ENCODE measurements at regions not wholly inside any gene's neighbourhood (a gene's known extent, or its start where the extent isn't known, plus 50 kb on each side); places are given as distances from the start of the nearest gene placed in this dataset.
A peak's percentile ranks its signal among the peaks of the same experiment; 100 is the strongest.

- no peaks in the 10 kb centered on the region for H3K79me2 ChIP-seq (ENCODE audit: control insufficient read depth, low read length)
- no peaks in the 10 kb centered on the region for H3K9me2 ChIP-seq (replicated peaks; ENCODE audit: control insufficient read depth, low read length)
- no peak for TF ChIP-seq EZH2phosphoT487 (IDR thresholded peaks at IDR 0.05; ENCODE audit: borderline replicate concordance, low read length)
- TF ChIP-seq, protein P1, sequence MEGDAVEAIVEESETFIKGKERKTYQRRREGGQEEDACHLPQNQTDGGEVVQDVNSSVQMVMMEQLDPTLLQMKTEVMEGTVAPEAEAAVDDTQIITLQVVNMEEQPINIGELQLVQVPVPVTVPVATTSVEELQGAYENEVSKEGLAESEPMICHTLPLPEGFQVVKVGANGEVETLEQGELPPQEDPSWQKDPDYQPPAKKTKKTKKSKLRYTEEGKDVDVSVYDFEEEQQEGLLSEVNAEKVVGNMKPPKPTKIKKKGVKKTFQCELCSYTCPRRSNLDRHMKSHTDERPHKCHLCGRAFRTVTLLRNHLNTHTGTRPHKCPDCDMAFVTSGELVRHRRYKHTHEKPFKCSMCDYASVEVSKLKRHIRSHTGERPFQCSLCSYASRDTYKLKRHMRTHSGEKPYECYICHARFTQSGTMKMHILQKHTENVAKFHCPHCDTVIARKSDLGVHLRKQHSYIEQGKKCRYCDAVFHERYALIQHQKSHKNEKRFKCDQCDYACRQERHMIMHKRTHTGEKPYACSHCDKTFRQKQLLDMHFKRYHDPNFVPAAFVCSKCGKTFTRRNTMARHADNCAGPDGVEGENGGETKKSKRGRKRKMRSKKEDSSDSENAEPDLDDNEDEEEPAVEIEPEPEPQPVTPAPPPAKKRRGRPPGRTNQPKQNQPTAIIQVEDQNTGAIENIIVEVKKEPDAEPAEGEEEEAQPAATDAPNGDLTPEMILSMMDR (IDR thresholded peaks at IDR 0.05; ENCODE audit: low read depth, low read length, poor library complexity, severe bottlenecking): peak; percentile 59
- no peaks in the 10 kb centered on the region for H3K9me3 ChIP-seq (ENCODE audit: control insufficient read depth, insufficient read depth, low read length)
- peaks cover 30% of the 10 kb centered on the region for H3K4me1 ChIP-seq (ENCODE audit: control insufficient read depth, low read length)
- H3F3A ChIP-seq (ENCODE audit: control insufficient read depth, insufficient read depth): peaks cover 6% of the 10 kb centered on the region; the same call in 1 of the 2 replicates
- H3K27me3 ChIP-seq (ENCODE audit: control insufficient read depth, low read length): no peaks in the 10 kb centered on the region
- no peaks in the 10 kb centered on the region for H4K20me1 ChIP-seq (ENCODE audit: control insufficient read depth, insufficient read depth, low read depth, low read length)
- peak overlapping the region; percentile 81 for H3K27ac ChIP-seq (ENCODE audit: low read depth, low read length)
- peak overlapping the region; percentile 66 for H3K4me3 ChIP-seq (ENCODE audit: low read length)
- H3K4me2 ChIP-seq (ENCODE audit: low read length): peak overlapping the region; percentile 92
- no peaks in the 10 kb centered on the region for H3K36me3 ChIP-seq (ENCODE audit: control insufficient read depth, low read length)
Measured at GRCh38 chr12:92987362-92987761, 58.3 kb upstream of the EEA1 start.

DNA sequence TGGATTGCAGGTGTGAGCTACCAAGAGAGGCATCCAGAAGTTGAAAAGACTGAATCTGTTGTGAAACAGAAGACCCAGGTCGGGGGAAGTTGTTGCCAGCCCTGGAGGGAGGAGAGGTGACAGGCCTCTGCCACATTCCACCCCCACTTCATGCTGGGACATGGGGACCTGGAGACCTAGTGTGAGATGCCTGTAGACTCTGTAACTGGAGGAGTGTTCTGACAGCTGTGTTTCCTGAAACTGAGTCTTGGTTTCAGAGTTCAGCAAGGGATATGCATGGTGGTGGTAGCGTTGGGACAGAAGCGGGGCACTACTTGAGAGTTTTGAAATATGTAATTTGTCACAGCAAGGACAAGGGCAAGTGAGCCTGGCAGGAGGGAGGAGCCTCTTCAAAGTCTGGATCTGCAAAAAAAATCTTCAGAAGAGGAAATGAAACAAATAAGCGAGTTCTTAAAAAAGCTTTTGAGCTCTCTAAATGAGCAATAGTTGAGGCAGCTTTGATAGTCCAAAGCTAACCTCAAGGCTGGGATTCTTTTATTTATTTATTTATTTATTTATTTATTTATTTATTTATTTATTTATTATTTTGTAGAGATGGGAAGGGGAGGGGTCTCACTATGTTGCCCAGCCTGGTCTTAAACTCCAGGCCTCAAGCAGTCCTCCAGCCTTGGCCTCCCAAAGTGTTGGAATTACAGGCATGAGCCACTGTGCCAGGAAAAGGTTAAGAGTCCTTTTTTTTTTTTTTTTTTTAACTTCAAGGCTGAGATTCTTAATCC lies 58.9 kb upstream of the EEA1 start:
- H3K4me2 ChIP-seq (ENCODE audit: low read length): peak overlapping the region; percentile 92
- TF ChIP-seq, protein P1 (IDR thresholded peaks at IDR 0.05; ENCODE audit: low read depth, low read length, poor library complexity, severe bottlenecking): no peak
- no peak for TF ChIP-seq EZH2phosphoT487 (IDR thresholded peaks at IDR 0.05; ENCODE audit: borderline replicate concordance, low read length)
- peaks cover 6% of the 10 kb centered on the region; the same call in 1 of the 2 replicates for H3F3A ChIP-seq (ENCODE audit: control insufficient read depth, insufficient read depth)
- H3K4me1 ChIP-seq (ENCODE audit: control insufficient read depth, low read length): peaks cover 32% of the 10 kb centered on the region
- H3K9me3 ChIP-seq (ENCODE audit: control insufficient read depth, insufficient read depth, low read length): no peaks in the 10 kb centered on the region
- H3K9me2 ChIP-seq (replicated peaks; ENCODE audit: control insufficient read depth, low read length): no peaks in the 10 kb centered on the region
- no peaks in the 10 kb centered on the region for H3K36me3 ChIP-seq (ENCODE audit: control insufficient read depth, low read length)
- H4K20me1 ChIP-seq (ENCODE audit: control insufficient read depth, insufficient read depth, low read depth, low read length): no peaks in the 10 kb centered on the region
- peak overlapping the region; percentile 66 for H3K4me3 ChIP-seq (ENCODE audit: low read length)
- no peaks in the 10 kb centered on the region for H3K79me2 ChIP-seq (ENCODE audit: control insufficient read depth, low read length)
- no peaks in the 10 kb centered on the region for H3K27me3 ChIP-seq (ENCODE audit: control insufficient read depth, low read length)
- H3K27ac ChIP-seq (ENCODE audit: low read depth, low read length): peak overlapping the region; percentile 81

DNA sequence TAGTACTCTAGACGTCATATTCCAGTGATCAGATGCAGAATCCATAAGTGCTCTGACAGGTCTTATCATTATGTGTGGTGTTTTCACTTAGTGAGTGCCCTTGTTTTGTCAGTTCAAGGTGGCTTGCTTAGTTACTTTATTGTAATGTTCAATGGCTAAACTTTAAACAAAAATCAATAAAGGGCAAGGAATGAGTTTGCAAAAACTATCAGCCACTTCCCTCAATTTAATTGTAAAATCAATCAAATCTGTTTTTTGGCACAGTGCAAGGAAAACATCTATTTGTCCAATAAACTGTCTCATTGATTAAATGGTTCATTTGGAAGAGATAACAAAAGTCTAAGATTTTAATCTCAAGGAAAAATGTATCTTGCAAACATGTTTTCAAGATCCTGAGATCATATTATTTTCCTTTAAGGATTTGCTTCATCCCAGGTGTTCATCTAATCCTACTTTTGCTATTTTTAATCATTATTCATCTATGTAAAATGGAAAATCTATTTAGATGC lies 59.6 kb upstream of the EEA1 start:
- TF ChIP-seq, protein P1 (IDR thresholded peaks at IDR 0.05; ENCODE audit: low read depth, low read length, poor library complexity, severe bottlenecking): no peak
- TF ChIP-seq EZH2phosphoT487 (IDR thresholded peaks at IDR 0.05; ENCODE audit: borderline replicate concordance, low read length): no peak
- Histone ChIP-seq H3K4me3 (ENCODE audit: low read length) (peak overlapping the region; percentile 41), H3K27me3 (ENCODE audit: control insufficient read depth, low read length) (no peaks in the 10 kb centered on the region), H3K4me2 (ENCODE audit: low read length) (peak overlapping the region; percentile 92), H3K9me2 (replicated peaks; ENCODE audit: control insufficient read depth, low read length) (no peaks in the 10 kb centered on the region), H3K36me3 (ENCODE audit: control insufficient read depth, low read length) (no peaks in the 10 kb centered on the region), H3F3A (ENCODE audit: control insufficient read depth, insufficient read depth) (peaks cover 6% of the 10 kb centered on the region; the same call in 1 of the 2 replicates), H4K20me1 (ENCODE audit: control insufficient read depth, insufficient read depth, low read depth, low read length) (no peaks in the 10 kb centered on the region), H3K27ac (ENCODE audit: low read depth, low read length) (peak overlapping the region; percentile 46), H3K4me1 (ENCODE audit: control insufficient read depth, low read length) (peaks cover 38% of the 10 kb centered on the region), H3K79me2 (ENCODE audit: control insufficient read depth, low read length) (no peaks in the 10 kb centered on the region), H3K9me3 (ENCODE audit: control insufficient read depth, insufficient read depth, low read length) (peaks cover 3% of the 10 kb centered on the region; the same call in 1 of the 2 replicates)

Measured in DOHH2 (cell line).